ENCODE measurements at regions not wholly inside any gene's neighbourhood (a gene's known extent, or its start where the extent isn't known, plus 50 kb on each side); places are given as distances from the start of the nearest gene placed in this dataset.

DNA sequence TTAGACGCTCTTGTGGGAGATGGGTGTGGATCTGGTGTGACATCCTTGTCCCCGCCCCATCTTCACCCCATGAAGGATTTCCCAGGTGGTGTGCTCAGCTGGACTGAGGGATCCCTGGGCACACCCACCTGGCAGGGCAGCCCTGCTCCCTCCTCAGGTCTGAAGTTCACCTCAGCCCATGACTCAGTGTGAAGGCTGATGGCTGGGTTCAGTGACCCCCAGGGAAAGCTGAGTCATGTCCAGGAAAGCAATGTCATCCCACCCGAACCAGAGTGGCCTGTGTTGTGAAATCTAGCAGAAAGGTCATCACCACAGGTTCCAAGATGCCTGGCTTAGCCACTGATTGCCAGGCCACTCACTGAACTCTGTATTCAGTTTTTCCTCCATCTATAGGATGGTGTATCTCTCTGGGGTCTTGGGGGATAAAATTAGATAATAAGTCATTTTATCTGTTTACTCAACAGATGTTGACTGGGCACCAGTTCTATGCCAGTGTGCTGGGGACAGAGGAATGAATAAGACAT lies 97.7 kb upstream of the JUN start:
- DNase-seq (ENCODE audit: low read depth in 1 of 2, low spot score in 1 of 2), result no peak
- Histone ChIP-seq H3K27ac (replicated peaks) (no peak overlapping the region), H3K27me3 (ENCODE audit: insufficient read depth, poor library complexity, severe bottlenecking) (no peaks in the 10 kb centered on the region), H3K4me3 (replicated peaks; ENCODE audit: insufficient read depth, low read length) (no peak overlapping the region)
- TF ChIP-seq POLR2AphosphoS5 (IDR thresholded peaks at IDR 0.05; ENCODE audit: low read depth), result no peak
- TF ChIP-seq REST (IDR thresholded peaks at IDR 0.05; ENCODE audit: insufficient replicate concordance, low read depth), result no peak
- TF ChIP-seq CTCF (IDR thresholded peaks at IDR 0.05; ENCODE audit: insufficient read depth, low read length), result no peak
- TF ChIP-seq SPI1 (IDR thresholded peaks at IDR 0.05; ENCODE audit: borderline replicate concordance, low read depth), result no peak
- TF ChIP-seq GABPA (IDR thresholded peaks at IDR 0.05; ENCODE audit: low read depth), result no peak

- TF ChIP-seq SPI1 (IDR thresholded peaks at IDR 0.05; ENCODE audit: borderline replicate concordance, low read depth), result no peak
- no peak for TF ChIP-seq REST (IDR thresholded peaks at IDR 0.05; ENCODE audit: insufficient replicate concordance, low read depth)
- no peak overlapping the region for H3K4me3 ChIP-seq (replicated peaks; ENCODE audit: insufficient read depth, low read length)
- no peak for DNase-seq (ENCODE audit: low read depth in 1 of 2, low spot score in 1 of 2)
- H3K27ac ChIP-seq (replicated peaks), result peak overlapping the region; percentile 81
- no peaks in the 10 kb centered on the region for H3K27me3 ChIP-seq (ENCODE audit: insufficient read depth, poor library complexity, severe bottlenecking)
These were observed 98.6 kb upstream of the JUN start for GRCh38 chr1:58882322-58882948.

DNA sequence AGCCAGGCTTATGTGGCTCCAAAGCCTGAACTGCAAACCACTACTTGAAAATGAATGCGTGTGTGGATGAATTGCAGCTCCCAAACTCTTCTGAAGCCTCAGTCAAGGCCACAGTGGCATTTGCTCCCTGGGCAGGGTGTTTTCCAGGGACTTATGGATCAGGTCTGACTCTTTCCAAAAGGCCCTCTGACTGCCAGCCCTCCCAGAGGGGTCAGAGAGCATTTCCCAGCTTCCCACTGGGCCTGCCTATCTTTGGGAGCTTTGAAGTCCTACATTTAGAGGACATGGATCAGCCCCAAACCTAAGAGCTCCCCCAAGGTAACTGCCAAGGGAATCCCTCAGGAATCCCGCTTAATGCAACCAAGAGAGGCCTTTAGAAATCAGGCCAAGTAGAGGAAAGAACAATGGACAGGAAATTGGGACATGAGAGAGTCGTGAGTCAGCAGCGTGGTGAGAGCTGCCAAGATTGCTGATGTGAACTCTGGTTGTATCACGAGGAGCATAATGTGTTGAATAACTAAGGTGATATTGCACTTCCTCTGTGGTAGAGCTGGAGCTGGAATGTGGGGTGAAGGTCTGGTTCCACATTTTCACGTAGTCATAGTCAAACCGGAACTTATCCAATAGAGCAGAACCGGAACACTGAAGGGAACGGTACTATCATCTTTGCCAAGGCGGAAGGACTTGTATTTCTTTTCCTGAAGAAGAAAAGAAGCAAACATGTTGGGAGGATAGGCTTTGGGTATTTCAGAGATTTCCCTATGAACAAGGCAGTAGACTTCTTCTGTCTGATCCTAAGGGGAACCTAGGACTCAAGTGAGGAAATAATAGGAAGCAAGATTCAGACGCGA lies 99.4 kb upstream of the JUN start:
- H3K4me3 ChIP-seq (replicated peaks; ENCODE audit: insufficient read depth, low read length), result no peak overlapping the region
- TF ChIP-seq POLR2AphosphoS5 (IDR thresholded peaks at IDR 0.05; ENCODE audit: low read depth) (peak; percentile 69), GABPA (IDR thresholded peaks at IDR 0.05; ENCODE audit: low read depth) (peak; percentile 43; the same call in 1 of the 2 replicates), SPI1 (IDR thresholded peaks at IDR 0.05; ENCODE audit: borderline replicate concordance, low read depth) (peak; percentile 89), REST (IDR thresholded peaks at IDR 0.05; ENCODE audit: insufficient replicate concordance, low read depth) (no peak)
- DNase-seq (ENCODE audit: low read depth in 1 of 2, low spot score in 1 of 2), result peak; percentile 87 to 96

More for the DNA sequence above, 99.4 kb upstream of the JUN start:
- peak overlapping the region; percentile 81 for H3K27ac ChIP-seq (replicated peaks)
- no peaks in the 10 kb centered on the region for H3K27me3 ChIP-seq (ENCODE audit: insufficient read depth, poor library complexity, severe bottlenecking)

Data from HL-60 (cell line).